Glomerular visceral epithelial cell (primary cell): ENCODE measurements at regions not wholly inside any gene's neighbourhood (a gene's known extent, or its start where the extent isn't known, plus 50 kb on each side); places are given as distances from the start of the nearest gene placed in this dataset.
A peak's percentile ranks its signal among the peaks of the same experiment; 100 is the strongest.

ENCODE experiments used
- DNase-seq: peaks from one replicate; pipeline ENCODE4 v3.0.0-alpha.2; 2016; ENCODE audit errors: extremely low spot score

GRCh38 chr10:78559661-78560340 lies 509.0 kb upstream of the ZMIZ1 start:
- no peak for DNase-seq

- DNase-seq, result no peak
Measured at GRCh38 chr10:78560341-78560688, 508.5 kb upstream of the ZMIZ1 start.

- no peak for DNase-seq
Measured at GRCh38 chr10:78563314-78563713, 505.5 kb upstream of the ZMIZ1 start.

GRCh38 chr10:78565841-78566240 lies 502.9 kb upstream of the ZMIZ1 start:
- DNase-seq, result no peak

- DNase-seq, result no peak
Measured at GRCh38 chr10:78566284-78567111, 502.3 kb upstream of the ZMIZ1 start.

GRCh38 chr10:78567680-78568455 lies 500.9 kb upstream of the ZMIZ1 start:
- no peak for DNase-seq

GRCh38 chr10:78568620-78569019 lies 500.1 kb upstream of the ZMIZ1 start:
- DNase-seq, result no peak

GRCh38 chr10:78570633-78571235 lies 498.0 kb upstream of the ZMIZ1 start:
- DNase-seq, result no peak

GRCh38 chr10:78571286-78571685 lies 497.5 kb upstream of the ZMIZ1 start:
- DNase-seq, result no peak

- no peak for DNase-seq
Measured at GRCh38 chr10:78571891-78572290, 496.9 kb upstream of the ZMIZ1 start.

GRCh38 chr10:78572565-78572964 lies 496.2 kb upstream of the ZMIZ1 start:
- no peak for DNase-seq

GRCh38 chr10:78574547-78574946 lies 494.2 kb upstream of the ZMIZ1 start:
- DNase-seq, result no peak

GRCh38 chr10:78575400-78575799 lies 493.4 kb upstream of the ZMIZ1 start:
- DNase-seq, result no peak

- DNase-seq, result no peak
Measured at GRCh38 chr10:78576276-78576675, 492.5 kb upstream of the ZMIZ1 start.

- DNase-seq, result no peak
Measured at GRCh38 chr10:78577712-78578111, 491.1 kb upstream of the ZMIZ1 start.

GRCh38 chr10:78578929-78579328 lies 489.8 kb upstream of the ZMIZ1 start:
- no peak for DNase-seq

- no peak for DNase-seq
Measured at GRCh38 chr10:78579576-78579975, 489.2 kb upstream of the ZMIZ1 start.

- peak; percentile 13 for DNase-seq
Measured at GRCh38 chr10:78579995-78580394, 488.8 kb upstream of the ZMIZ1 start.

GRCh38 chr10:78581133-78581694 lies 487.6 kb upstream of the ZMIZ1 start:
- DNase-seq, result no peak

- no peak for DNase-seq
Measured at GRCh38 chr10:78582540-78582939, 486.2 kb upstream of the ZMIZ1 start.

GRCh38 chr10:78584266-78584665 lies 484.5 kb upstream of the ZMIZ1 start:
- DNase-seq, result no peak

GRCh38 chr10:78584681-78585080 lies 484.1 kb upstream of the ZMIZ1 start:
- no peak for DNase-seq
